RWPE1 (cell line): ENCODE measurements at regions not wholly inside any gene's neighbourhood (a gene's known extent, or its start where the extent isn't known, plus 50 kb on each side); places are given as distances from the start of the nearest gene placed in this dataset.

Source experiments
- CTCF ChIA-PET: fragments of 350-600 bp; sonication (Branson Sonifier 250); formaldehyde crosslinking; extraction: SDS; loops from one replicate; lab custom pipeline; 2021; lab: Yijun Ruan, JAX
- POLR2A ChIA-PET: fragments of 400-600 bp; formaldehyde crosslinking; extraction: SDS; loops from one replicate; lab custom pipeline; 2020; ENCODE audit warnings: antibody characterized with exemption; ENCODE audit not compliant: low non-redundant PET; lab: Yijun Ruan, JAX
- DNase-seq: peaks from one replicate; pipeline ENCODE4 v3.0.0; 2012; ENCODE audit warnings: low spot score
- H3K27ac ChIP-seq: fragments of 450-650 bp; 2 replicates; pipeline ENCODE4 v1.5.1; 2017
- CTCF ChIP-seq: fragments of 450-650 bp; conservative IDR thresholded peaks from 2 replicates; pipeline ENCODE4 v1.5.1; 2017; ENCODE audit warnings: low read depth, mild to moderate bottlenecking

- POLR2A ChIA-PET = no interaction called here
- no peak for TF ChIP-seq CTCF
- peak overlapping the region; percentile 43 for H3K27ac ChIP-seq
- no peak for DNase-seq
- CTCF ChIA-PET = interaction anchor here (0.6 to 0.7 kb wide), 2 partner anchors 333 to 870 kb away, joined by 3 to 4 read pairs; no protein-coding TSS in a partner anchor
Measured at GRCh38 chr16:85195900-85196772, 83.9 kb upstream of the CIBAR2 start.

GRCh38 chr16:85196976-85197375, 84.7 kb upstream of the CIBAR2 start:
- DNase-seq = no peak
- POLR2A ChIA-PET = no interaction called here
- no peak for TF ChIP-seq CTCF
- no peak overlapping the region; the same call in 1 of the 2 replicates for H3K27ac ChIP-seq
- CTCF ChIA-PET = interaction anchor here (0.6 kb wide), 1 partner anchor 332 kb away, joined by 4 read pairs; no protein-coding TSS in a partner anchor

GRCh38 chr16:85197611-85198566, 85.6 kb upstream of the CIBAR2 start:
- DNase-seq = no peak
- CTCF ChIA-PET = interaction anchor here (0.6 to 0.8 kb wide), 2 partner anchors 17 to 222 kb away, joined by 3 read pairs; no protein-coding TSS in a partner anchor
- POLR2A ChIA-PET = no interaction called here
- H3K27ac ChIP-seq = peak overlapping the region; percentile 62
- TF ChIP-seq CTCF = no peak

- no peak for DNase-seq
- ChIA-PET CTCF (interaction anchor here (0.6 kb wide), 1 partner anchor 12 kb away, joined by 3 read pairs; no protein-coding TSS in a partner anchor), POLR2A (interaction anchor here (0.7 kb wide), 1 partner anchor 171 kb away, joined by 3 read pairs; no protein-coding TSS in a partner anchor)
- peak overlapping the region; percentile 62 for H3K27ac ChIP-seq
- TF ChIP-seq CTCF = no peak
Measured at GRCh38 chr16:85199069-85199725, 86.9 kb upstream of the CIBAR2 start.

- CTCF ChIA-PET = no interaction called here
- DNase-seq = no peak
- H3K27ac ChIP-seq = peak overlapping the region; percentile 62; the same call in 1 of the 2 replicates
- POLR2A ChIA-PET = no interaction called here
- TF ChIP-seq CTCF = no peak
Measured at GRCh38 chr16:85199880-85200279, 87.6 kb upstream of the CIBAR2 start.
